Neural progenitor cell (in vitro differentiated cells): ENCODE measurements at regions not wholly inside any gene's neighbourhood (a gene's known extent, or its start where the extent isn't known, plus 50 kb on each side); places are given as distances from the start of the nearest gene placed in this dataset.

ENCODE experiments used
- DNase-seq: peaks from one replicate; pipeline ENCODE4 v3.0.0-alpha.2; 2016; ENCODE audit warnings: low spot score
- H2AFZ ChIP-seq: fragments of 200-600 bp; sonication (generic); replicated peaks from 2 replicates; pipeline ENCODE4 v1.6.1; 2016; ENCODE audit warnings: antibody characterized with exemption
- H3F3A ChIP-seq: fragments of 200-600 bp; sonication (generic); 2 replicates; pipeline ENCODE4 v1.6.1; 2016; ENCODE audit warnings: antibody characterized with exemption, low read depth
- H3K27ac ChIP-seq: fragments of 200-600 bp; sonication (generic); 2 replicates; pipeline ENCODE4 v1.5.1; 2016; ENCODE audit warnings: mild to moderate bottlenecking
- H3K27me3 ChIP-seq: fragments of 200-600 bp; sonication (generic); 2 replicates; pipeline ENCODE4 v1.6.1; 2016; ENCODE audit warnings: mild to moderate bottlenecking, moderate library complexity
- H3K36me3 ChIP-seq: fragments of 200-600 bp; sonication (generic); 2 replicates; pipeline ENCODE4 v1.5.1; 2016
- H3K4me1 ChIP-seq: fragments of 200-600 bp; sonication (generic); 2 replicates; pipeline ENCODE4 v1.6.1; 2016; ENCODE audit warnings: mixed run types
- H3K4me2 ChIP-seq: fragments of 200-600 bp; sonication (generic); 2 replicates; pipeline ENCODE4 v1.6.1; 2016
- H3K4me3 ChIP-seq: fragments of 200-600 bp; sonication (generic); 2 replicates; pipeline ENCODE4 v1.5.1; 2016
- H3K79me2 ChIP-seq: fragments of 200-600 bp; sonication (generic); 2 replicates; pipeline ENCODE4 v1.6.1; 2016; ENCODE audit warnings: low read depth
- H3K9ac ChIP-seq: fragments of 200-600 bp; sonication (generic); 2 replicates; pipeline ENCODE4 v1.6.1; 2016
- H3K9me3 ChIP-seq: fragments of 200-600 bp; sonication (generic); 2 replicates; pipeline ENCODE4 v1.5.1; 2016; ENCODE audit warnings: low read depth
- H4K20me1 ChIP-seq: fragments of 200-600 bp; sonication (generic); 2 replicates; pipeline ENCODE4 v1.6.1; 2016; ENCODE audit warnings: low read depth
- H3K27ac Mint-ChIP-seq: 3 replicates; pipeline ENCODE4 v1.8.0; 2021; ENCODE audit warnings: mixed read lengths
- H3K27me3 Mint-ChIP-seq: 2 replicates; pipeline ENCODE4 v1.8.0; 2022; ENCODE audit warnings: low read depth, mild to moderate bottlenecking, inconsistent platforms, moderate library complexity, mixed read lengths; ENCODE audit not compliant: insufficient read depth
- H3K36me3 Mint-ChIP-seq: 3 replicates; pipeline ENCODE4 v1.8.0; 2021; ENCODE audit warnings: mixed read lengths
- H3K4me1 Mint-ChIP-seq: 3 replicates; pipeline ENCODE4 v1.8.0; 2021; ENCODE audit warnings: mixed read lengths
- H3K4me3 Mint-ChIP-seq: 3 replicates; pipeline ENCODE4 v1.8.0; 2021; ENCODE audit warnings: mild to moderate bottlenecking, moderate library complexity, mixed read lengths
- H3K9me3 Mint-ChIP-seq: 3 replicates; pipeline ENCODE4 v1.8.0; 2020; ENCODE audit warnings: mixed read lengths
- EZH2 ChIP-seq: fragments of 200-600 bp; sonication (generic); IDR thresholded peaks from 2 replicates; pipeline ENCODE4 v1.6.1; 2017; ENCODE audit warnings: antibody characterized with exemption, mild to moderate bottlenecking, moderate library complexity
- EZH2phosphoT487 ChIP-seq: fragments of 200-600 bp; sonication (generic); IDR thresholded peaks from 2 replicates; pipeline ENCODE4 v1.6.1; 2017; ENCODE audit warnings: antibody characterized with exemption
- TF ChIP-seq, protein P1 (sequence below): fragments of 200-600 bp; sonication (generic); IDR thresholded peaks from 2 replicates; pipeline ENCODE4 v1.5.1; 2017; ENCODE audit warnings: antibody characterized with exemption, mild to moderate bottlenecking

DNA sequence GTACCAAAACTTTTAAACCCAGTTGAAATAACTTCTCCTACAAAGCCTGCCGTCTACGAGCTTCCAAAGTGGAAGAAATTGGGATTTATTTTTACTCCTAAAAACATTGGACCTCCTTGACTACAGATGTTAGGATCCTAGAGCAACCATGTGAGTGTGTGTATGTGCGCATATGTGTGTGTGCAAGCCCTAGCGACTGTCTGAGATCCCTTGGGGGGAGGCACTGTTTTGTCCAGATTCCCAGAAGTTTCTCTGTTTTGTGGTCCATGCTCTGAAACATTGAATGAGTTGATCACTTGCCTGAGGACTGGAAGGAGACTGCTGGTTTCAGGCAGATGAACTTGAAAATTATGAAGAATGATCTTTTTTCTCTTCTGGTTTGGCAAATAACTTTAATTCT, 312.3 kb upstream of the ZNF32 start:
- Histone ChIP-seq H2AFZ (no peak overlapping the region), H4K20me1 (no peaks in the 10 kb centered on the region), H3K27me3 (no peaks in the 10 kb centered on the region), H3K4me3 (no peak overlapping the region), H3K9ac (no peak overlapping the region), H3K36me3 (no peaks in the 10 kb centered on the region), H3K4me1 (no peaks in the 10 kb centered on the region), H3K9me3 (no peaks in the 10 kb centered on the region), H3K79me2 (no peaks in the 10 kb centered on the region), H3F3A (no peaks in the 10 kb centered on the region), H3K27ac (no peak overlapping the region), H3K4me2 (no peak overlapping the region)
- Mint-ChIP-seq H3K27me3 (peaks cover 2% of the 10 kb centered on the region), H3K4me1 (no peaks in the 10 kb centered on the region), H3K36me3 (no peaks in the 10 kb centered on the region), H3K9me3 (no peaks in the 10 kb centered on the region), H3K4me3 (no peak overlapping the region), H3K27ac (no peak overlapping the region)
- DNase-seq: no peak
- TF ChIP-seq EZH2 (no peak), EZH2phosphoT487 (no peak)
- TF ChIP-seq, protein P1, sequence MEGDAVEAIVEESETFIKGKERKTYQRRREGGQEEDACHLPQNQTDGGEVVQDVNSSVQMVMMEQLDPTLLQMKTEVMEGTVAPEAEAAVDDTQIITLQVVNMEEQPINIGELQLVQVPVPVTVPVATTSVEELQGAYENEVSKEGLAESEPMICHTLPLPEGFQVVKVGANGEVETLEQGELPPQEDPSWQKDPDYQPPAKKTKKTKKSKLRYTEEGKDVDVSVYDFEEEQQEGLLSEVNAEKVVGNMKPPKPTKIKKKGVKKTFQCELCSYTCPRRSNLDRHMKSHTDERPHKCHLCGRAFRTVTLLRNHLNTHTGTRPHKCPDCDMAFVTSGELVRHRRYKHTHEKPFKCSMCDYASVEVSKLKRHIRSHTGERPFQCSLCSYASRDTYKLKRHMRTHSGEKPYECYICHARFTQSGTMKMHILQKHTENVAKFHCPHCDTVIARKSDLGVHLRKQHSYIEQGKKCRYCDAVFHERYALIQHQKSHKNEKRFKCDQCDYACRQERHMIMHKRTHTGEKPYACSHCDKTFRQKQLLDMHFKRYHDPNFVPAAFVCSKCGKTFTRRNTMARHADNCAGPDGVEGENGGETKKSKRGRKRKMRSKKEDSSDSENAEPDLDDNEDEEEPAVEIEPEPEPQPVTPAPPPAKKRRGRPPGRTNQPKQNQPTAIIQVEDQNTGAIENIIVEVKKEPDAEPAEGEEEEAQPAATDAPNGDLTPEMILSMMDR: no peak

DNA sequence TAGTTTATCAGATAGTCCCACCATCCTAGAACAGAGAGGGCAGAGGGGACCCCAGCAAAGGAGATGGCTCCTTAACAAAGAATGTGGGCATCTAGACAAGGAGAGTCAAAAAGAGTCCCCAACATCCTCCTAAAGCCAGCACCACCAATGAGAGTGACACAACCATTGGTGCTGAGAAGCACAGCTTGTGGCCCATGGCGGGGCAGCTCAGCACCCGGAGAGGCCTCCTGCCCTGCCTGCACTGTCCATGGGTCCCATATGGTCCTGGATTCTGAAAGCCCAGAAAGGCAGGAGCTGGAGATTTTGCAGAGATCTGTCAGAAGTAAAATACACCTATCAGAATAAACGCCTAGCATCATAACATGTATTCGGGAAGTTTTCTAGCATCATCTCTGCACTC, 311.8 kb upstream of the ZNF32 start:
- TF ChIP-seq EZH2 (no peak), EZH2phosphoT487 (no peak)
- TF ChIP-seq, protein P1: no peak
- no peaks in the 10 kb centered on the region for H4K20me1 ChIP-seq
- H3K79me2 ChIP-seq: no peaks in the 10 kb centered on the region
- H3F3A ChIP-seq: no peaks in the 10 kb centered on the region
- no peak overlapping the region for H3K4me3 ChIP-seq
- H3K4me2 ChIP-seq: no peak overlapping the region
- H3K36me3 ChIP-seq: no peaks in the 10 kb centered on the region
- no peak overlapping the region for H3K9ac ChIP-seq
- H3K27ac Mint-ChIP-seq: no peak overlapping the region
- H3K27ac ChIP-seq: no peak overlapping the region
- H3K27me3 Mint-ChIP-seq: peaks cover 2% of the 10 kb centered on the region
- no peak for DNase-seq
- no peaks in the 10 kb centered on the region for H3K27me3 ChIP-seq
- no peaks in the 10 kb centered on the region for H3K36me3 Mint-ChIP-seq
- H3K4me3 Mint-ChIP-seq: no peak overlapping the region
- H3K4me1 ChIP-seq: no peaks in the 10 kb centered on the region
- H3K9me3 ChIP-seq: no peaks in the 10 kb centered on the region
- no peak overlapping the region for H2AFZ ChIP-seq
- no peaks in the 10 kb centered on the region for H3K9me3 Mint-ChIP-seq
- H3K4me1 Mint-ChIP-seq: no peaks in the 10 kb centered on the region

DNA sequence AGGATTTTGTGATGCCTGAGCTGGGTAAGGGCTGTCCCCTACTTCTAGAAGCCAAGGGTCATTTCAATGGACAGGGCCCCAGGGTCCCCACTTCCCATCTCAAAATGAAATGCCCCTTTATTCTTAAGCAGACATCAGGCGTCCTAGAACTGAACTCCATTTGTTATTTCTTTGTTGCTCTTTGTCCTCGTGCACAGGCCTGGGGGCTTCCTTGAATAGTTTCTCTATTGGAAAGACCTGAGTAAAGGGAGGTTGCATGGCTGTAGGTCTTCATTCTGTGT, 311.4 kb upstream of the ZNF32 start:
- TF ChIP-seq EZH2phosphoT487 (no peak), EZH2 (no peak)
- TF ChIP-seq, protein P1: no peak
- Histone ChIP-seq H4K20me1 (no peaks in the 10 kb centered on the region), H3K27ac (no peak overlapping the region), H3K4me1 (no peaks in the 10 kb centered on the region), H3K36me3 (no peaks in the 10 kb centered on the region), H2AFZ (no peak overlapping the region), H3K9me3 (no peaks in the 10 kb centered on the region), H3F3A (no peaks in the 10 kb centered on the region), H3K79me2 (no peaks in the 10 kb centered on the region), H3K27me3 (no peaks in the 10 kb centered on the region), H3K4me2 (no peak overlapping the region), H3K9ac (no peak overlapping the region), H3K4me3 (no peak overlapping the region)
- Mint-ChIP-seq H3K36me3 (no peaks in the 10 kb centered on the region), H3K9me3 (no peaks in the 10 kb centered on the region), H3K27ac (no peak overlapping the region), H3K4me1 (no peaks in the 10 kb centered on the region), H3K27me3 (peaks cover 2% of the 10 kb centered on the region), H3K4me3 (no peak overlapping the region)
- DNase-seq: no peak
